GM21423 (cell line): ENCODE measurements at regions not wholly inside any gene's neighbourhood (a gene's known extent, or its start where the extent isn't known, plus 50 kb on each side); places are given as distances from the start of the nearest gene placed in this dataset.
"Not testable (repeated sequence)": the region's sequence is repeated elsewhere in the genome, so short reads cannot be mapped to it uniquely, and the experiment has no call there.

Source experiments
- ATAC-seq: cut with Tn5 transposase; IDR thresholded peaks from one replicate; pipeline ENCODE4 v1.9.1; 2021; ENCODE audit warnings: mild to moderate bottlenecking, moderate library complexity; ENCODE audit not compliant: unreplicated experiment

GRCh38 chr16:63129411-63130125 lies 1093.3 kb upstream of the CDH8 start:
- ATAC-seq, result no peak

- not testable (repeated sequence) for ATAC-seq
Observed at GRCh38 chr16:63119905-63120304, 1083.7 kb upstream of the CDH8 start.

GRCh38 chr16:63100082-63100481 lies 1063.8 kb upstream of the CDH8 start:
- ATAC-seq, result no peak

GRCh38 chr16:63096857-63097256 lies 1060.6 kb upstream of the CDH8 start:
- ATAC-seq, result no peak

- ATAC-seq, result no peak
Observed at GRCh38 chr16:63092736-63093135, 1056.5 kb upstream of the CDH8 start.

GRCh38 chr16:63082101-63082500 lies 1045.9 kb upstream of the CDH8 start:
- ATAC-seq, result no peak

- no peak for ATAC-seq
Observed at GRCh38 chr16:63080746-63081145, 1044.5 kb upstream of the CDH8 start.

GRCh38 chr16:63069047-63069446 lies 1032.8 kb upstream of the CDH8 start:
- ATAC-seq, result no peak

GRCh38 chr16:63067141-63067540 lies 1030.9 kb upstream of the CDH8 start:
- no peak for ATAC-seq

- no peak for ATAC-seq
Observed at GRCh38 chr16:63066552-63066951, 1030.3 kb upstream of the CDH8 start.

- no peak for ATAC-seq
Observed at GRCh38 chr16:63061319-63061718, 1025.1 kb upstream of the CDH8 start.

GRCh38 chr16:63059676-63060075 lies 1023.4 kb upstream of the CDH8 start:
- ATAC-seq, result no peak

- no peak for ATAC-seq
Observed at GRCh38 chr16:63057341-63057740, 1021.1 kb upstream of the CDH8 start.

GRCh38 chr16:63050391-63050790 lies 1014.2 kb upstream of the CDH8 start:
- ATAC-seq, result no peak

GRCh38 chr16:63038397-63039106 lies 1002.3 kb upstream of the CDH8 start:
- no peak for ATAC-seq

- no peak for ATAC-seq
Observed at GRCh38 chr16:63037761-63038396, 1001.6 kb upstream of the CDH8 start.

- no peak for ATAC-seq
Observed at GRCh38 chr16:63018581-63019223, 982.5 kb upstream of the CDH8 start.

GRCh38 chr16:63008688-63009087 lies 972.5 kb upstream of the CDH8 start:
- no peak for ATAC-seq

GRCh38 chr16:63005356-63005755 lies 969.1 kb upstream of the CDH8 start:
- ATAC-seq, result no peak

- ATAC-seq, result no peak
Observed at GRCh38 chr16:62989480-62989879, 953.2 kb upstream of the CDH8 start.

- no peak for ATAC-seq
Observed at GRCh38 chr16:62985722-62986121, 949.5 kb upstream of the CDH8 start.

GRCh38 chr16:62978451-62978850 lies 942.2 kb upstream of the CDH8 start:
- ATAC-seq, result no peak
